NCI-H82 treated with DMSO at 0.1 percent for 48 hours (cell line): ENCODE measurements at regions not wholly inside any gene's neighbourhood (a gene's known extent, or its start where the extent isn't known, plus 50 kb on each side); places are given as distances from the start of the nearest gene placed in this dataset.

ENCODE experiments used
- DNase-seq: peaks from one replicate; lab custom pipeline; 2025; ENCODE audit not compliant: unreplicated experiment; lab: John Stamatoyannopoulos, UW

DNA sequence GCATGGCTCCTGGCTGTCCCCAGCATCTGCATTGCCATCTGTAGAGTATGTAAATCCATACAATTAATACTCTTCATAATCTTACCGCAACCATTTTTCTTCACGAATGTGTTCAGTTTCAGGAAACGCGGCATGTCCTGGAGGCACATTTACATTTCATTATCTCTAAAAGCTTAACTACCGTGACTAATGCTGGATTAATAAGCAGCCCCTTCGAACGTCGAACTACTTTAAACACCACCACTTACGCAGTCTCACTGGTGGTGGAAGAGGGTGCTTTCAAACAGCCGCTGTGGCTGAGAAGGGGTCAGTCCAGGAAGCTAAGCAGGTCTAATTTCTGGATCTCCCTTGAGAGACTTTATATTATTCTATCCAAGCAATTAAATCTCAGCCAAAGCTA lies 85.6 kb downstream of the C5orf15 start:
- peak; percentile 36 for DNase-seq

DNA sequence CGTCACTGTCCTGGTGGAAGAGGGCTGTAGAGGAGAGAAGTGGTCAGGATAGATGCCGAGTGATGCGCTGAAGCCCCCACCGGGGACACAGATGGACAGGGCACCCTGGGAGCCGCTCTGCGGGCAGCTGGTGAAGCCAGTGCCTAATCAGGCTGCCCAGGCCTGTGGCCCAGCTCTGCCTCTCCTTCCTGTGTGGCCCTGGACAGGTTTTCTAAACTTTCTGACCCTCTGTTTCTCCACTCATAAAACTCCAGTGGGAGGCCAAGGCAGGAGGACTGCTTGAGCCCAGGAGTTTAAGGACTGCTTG lies 86.1 kb downstream of the C5orf15 start:
- no peak for DNase-seq

DNA sequence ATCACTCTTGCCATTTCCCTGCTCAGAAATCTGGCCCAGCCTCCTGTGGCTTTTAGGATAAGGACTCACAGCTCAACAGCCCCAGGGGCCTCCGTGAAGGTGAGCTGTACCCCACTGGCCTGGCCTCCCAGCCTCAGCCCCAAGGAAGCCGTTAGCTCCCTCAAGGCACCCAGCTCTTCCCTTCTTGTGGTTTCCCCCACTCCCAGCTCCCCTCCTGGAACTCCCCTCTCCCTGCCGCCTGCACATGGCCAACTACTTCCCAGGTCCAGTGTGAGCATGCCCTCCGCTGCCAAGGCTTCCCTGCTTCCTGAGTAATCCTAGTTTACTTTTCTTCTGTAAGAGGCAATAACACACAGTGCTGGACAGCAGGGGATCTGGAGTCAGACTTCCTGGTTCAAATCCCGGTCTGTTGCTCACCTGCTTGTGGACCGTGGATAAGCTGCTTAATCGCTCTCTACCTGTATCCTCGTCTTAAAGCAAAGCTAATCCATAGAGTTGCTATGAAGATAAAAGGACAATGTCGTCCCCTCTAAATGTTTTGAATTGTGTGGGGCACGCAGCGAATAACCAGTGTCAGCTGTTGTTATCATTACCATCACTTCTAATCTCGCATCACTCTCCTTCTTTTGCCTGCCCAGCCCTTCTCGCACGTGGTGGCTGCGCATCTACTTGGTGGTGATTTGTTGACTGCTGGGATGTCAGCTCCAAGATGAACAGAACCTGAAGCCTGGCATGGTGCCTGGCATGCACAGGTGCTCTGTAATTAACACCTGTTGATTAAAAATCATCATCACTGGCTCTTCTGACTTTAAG lies 86.6 kb downstream of the C5orf15 start:
- no peak for DNase-seq

DNA sequence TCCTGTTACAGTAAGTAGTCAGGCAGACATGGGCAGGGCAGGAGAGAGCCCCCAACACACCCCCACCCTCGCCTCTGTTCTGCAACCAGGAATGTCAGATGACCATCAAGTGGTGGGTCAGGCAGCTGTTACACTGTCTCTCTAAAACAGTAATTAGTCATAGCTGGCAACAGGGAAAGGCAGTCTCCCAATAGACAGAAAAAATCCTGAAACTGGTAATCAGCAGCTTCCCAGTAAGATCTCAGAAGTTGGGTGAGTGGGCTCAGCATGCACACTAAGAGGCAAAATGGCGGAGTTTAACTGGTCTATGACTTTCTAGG lies 90.2 kb downstream of the C5orf15 start:
- no peak for DNase-seq

DNA sequence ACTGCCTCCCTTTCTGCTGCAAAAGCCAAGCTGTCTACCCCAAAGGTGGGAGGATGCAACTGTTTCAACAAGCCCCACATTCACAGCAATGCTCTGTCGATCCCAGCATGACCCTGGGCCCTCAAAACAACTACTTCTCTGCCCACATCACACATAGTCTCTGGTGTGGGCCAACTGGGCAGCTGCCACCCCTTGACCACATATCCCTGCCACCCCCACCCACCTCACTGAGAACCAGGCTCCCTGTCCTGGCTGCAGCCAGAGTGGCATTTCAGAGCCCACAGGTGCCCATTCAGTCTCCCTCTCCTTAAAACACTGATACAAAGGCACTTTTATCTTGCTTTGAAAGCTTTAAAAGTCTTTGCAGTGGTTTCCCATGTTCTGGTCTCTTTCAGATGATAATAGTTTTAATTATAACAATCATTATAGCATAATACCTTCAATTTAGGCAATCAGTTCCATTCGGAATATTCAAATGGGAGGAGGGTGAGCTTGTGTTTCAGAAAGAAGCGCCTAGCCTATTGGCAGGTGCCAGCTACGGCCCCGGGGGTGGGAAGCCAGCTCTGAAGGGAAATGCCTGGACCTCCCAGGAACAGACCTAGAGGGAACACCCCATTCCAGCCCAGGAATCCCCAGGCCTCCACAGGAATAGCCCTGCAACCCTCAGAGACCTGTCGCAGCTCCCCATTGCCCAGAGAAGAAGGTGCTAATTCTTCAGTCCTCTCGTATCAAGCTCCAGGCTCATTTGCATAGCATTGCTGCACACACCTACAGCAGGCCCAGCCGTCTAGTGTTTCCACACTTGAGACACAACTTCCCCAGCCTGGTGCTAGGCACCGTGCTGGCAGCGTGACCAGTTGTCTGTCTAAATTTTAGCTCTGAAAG lies 90.8 kb downstream of the C5orf15 start:
- no peak for DNase-seq

DNA sequence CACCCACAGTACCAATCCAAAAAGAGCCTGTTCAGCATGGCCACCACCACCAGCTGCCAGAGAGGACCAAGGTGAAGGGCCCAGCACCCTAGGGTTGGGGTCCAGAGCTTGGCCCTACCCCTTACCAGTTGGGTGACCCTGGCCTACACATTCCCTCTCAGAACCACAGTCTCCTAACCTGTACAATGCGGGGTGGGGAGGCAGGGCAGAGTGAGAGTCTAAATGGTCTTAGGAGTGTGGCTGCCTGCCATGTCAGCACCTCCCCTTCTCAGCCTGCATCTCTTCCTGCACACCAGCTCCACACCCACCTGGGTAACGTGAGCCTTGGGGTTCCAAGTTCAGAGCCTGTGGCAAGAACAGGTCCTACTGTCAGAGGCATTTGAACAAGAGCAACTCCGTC lies 92.2 kb downstream of the C5orf15 start:
- DNase-seq: no peak

DNA sequence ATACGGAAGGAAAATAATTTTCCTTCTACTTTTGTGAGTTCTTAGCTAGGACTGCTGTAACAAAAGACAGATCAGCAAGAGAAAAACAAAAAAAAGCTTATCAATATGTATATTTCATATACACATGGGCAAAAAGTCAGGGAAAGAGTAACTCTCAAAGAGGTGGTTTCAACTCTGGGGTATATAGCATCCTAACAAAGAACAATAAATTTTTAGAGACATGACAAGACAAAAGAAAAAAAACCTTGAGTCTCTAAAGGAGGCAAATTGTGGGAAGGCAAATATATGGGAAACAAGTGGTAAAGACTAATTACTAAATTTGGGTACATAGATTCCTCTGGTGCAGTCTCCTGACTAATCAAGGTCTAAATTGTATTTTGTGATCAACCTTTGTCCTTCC lies 93.2 kb downstream of the C5orf15 start:
- DNase-seq: no peak

DNA sequence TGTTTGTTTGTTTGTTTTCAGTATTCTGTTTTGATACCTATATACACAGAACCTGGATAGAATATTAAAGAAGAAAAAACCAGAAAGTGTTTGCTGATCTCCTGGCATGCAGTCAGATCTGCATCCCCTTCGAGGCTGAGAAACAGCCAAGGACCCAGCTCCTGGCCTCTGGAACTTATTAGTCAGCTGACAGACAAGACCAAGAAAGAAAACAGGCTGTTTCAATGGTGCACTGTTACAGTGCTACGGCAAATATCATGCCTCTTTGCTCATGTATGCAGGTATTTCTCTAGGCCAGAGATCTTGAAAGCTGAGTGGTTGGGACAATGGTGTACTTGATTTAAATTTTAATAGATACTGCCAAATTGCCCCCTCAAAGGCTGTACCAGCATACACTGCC lies 95.0 kb downstream of the C5orf15 start:
- no peak for DNase-seq

DNA sequence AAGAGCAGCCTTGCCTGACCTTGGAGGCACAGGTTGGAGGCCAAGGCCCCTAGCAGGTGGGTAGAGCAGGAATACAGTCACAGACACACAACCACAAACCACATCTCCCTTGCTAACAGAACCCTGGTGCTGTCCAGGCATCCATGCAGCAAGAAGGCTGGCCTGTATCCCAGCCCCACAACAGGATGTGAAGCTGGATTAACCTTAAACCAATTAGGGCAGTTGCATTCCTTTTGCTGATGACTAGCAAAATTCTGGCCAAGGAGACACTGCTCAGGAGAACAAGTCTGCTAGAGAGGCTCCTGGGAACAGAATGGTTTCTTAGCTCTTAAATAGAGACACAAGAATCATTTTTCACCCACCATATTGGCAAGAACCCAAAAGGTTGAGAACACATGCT lies 97.8 kb downstream of the C5orf15 start:
- DNase-seq: peak; percentile 31

DNA sequence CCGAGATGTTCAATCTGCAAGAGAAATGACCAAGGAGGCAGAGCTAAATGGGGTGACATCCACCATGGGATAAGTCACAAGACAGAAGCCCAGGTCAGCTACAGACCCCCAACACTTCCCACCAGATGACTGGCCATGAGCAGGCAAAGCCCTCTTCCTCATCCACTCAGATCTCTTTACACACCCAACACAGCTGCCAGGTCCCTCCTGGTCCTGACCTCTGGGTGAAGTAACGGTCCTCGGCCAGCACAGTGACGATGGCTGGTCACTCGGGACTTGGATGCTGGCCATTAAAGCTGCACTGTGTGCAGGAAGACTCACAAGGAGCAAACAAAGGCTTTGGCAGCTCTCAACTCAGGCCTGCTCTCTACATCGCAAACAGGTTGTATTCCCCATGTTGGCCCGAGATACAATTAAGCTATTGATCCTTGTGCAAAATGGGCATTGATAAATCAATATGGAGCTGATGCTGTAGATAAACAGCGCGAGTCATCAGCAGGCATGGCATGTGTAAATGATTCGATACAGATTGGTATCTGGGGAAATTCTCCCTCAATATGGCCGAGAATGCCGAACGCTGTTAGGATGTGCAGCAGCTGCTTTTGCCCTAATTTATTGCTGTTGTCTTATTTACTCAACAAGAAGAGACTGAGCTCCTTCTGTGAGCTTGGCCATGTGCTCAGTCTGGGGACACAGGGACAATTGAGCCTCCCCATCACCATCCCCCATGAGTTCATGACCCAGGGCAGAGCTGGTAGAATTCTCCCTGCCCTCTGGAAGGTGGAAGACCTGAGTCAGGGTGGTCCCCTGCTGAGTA lies 98.7 kb downstream of the C5orf15 start:
- no peak for DNase-seq

DNA sequence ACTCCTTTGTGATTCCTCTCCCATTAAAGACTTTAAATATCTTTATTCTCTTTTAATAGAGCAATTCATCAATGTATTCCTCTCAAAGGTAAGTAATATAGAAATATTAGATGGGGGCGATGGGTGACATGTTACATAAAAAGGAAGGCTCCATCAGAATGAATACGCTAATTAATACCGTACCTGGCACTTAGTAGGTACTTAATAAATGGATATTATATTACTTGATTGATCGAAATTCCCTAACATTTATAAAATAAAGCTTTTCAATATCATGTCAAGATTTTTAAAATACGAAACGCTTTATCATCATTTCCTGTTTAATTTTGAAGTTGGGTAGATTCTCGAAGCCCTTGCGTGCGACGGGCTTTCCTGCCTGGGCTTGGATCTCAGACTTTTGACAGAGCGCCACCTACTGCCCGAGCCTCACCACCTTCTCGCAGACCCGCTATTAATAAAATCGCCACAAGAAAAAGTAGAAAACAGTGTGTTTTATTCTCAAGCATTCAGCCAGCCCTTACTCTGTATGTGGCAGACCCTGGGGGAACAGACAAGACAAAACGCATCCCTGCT lies 99.4 kb downstream of the C5orf15 start:
- DNase-seq: no peak

DNA sequence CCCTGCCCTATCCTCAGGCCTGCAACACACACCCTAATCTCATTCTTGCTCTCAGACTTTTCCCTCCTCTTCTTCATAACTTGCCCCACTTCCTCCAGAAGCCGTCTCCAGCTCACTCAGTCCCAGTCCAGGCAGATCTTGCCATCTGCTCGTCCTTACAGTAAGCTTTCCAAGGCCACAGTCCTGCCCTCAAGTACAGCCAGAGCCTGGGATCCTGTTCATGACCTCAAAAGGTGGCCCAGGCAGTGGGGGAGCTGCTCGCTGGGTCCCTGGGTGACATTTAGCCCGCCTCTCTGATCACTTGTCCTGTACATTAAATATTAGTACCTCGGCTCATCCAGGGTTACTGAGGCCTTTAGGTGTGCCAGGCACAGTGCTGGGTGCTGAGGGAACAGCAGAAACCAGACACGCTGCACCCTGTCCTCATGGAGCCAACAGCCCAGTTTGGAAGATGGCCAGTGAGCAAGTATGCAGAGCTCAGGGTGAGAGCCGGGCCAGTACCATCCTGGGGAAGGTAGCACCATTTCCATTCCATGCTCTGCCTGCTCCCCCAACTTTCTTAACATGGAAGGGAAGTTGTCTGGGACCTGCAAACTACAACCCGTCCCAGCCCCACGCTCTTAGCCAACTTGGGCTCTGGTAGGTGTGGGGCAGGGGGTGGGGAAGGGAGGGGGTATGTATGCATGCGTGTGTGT lies 100.4 kb downstream of the C5orf15 start:
- DNase-seq: peak; percentile 55

DNA sequence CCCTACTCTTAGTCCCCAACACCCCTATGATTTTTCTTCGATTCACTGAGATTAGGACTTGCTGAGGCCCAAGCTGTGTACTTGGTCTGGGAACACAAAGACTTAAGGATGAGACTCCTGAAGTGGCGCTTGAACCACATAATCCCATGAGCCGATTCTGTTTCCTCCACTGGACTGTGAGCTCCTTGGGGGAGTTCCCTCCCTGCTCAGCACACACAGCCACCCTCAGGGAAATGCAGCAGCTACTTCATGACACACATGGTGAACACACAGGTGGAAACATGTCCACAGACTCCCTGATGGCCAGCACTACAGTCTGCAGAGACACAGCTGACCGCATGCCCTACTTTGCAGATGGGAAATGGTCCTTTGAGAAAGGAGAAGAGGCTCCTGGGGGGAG lies 101.1 kb downstream of the C5orf15 start:
- DNase-seq: peak; percentile 72

DNA sequence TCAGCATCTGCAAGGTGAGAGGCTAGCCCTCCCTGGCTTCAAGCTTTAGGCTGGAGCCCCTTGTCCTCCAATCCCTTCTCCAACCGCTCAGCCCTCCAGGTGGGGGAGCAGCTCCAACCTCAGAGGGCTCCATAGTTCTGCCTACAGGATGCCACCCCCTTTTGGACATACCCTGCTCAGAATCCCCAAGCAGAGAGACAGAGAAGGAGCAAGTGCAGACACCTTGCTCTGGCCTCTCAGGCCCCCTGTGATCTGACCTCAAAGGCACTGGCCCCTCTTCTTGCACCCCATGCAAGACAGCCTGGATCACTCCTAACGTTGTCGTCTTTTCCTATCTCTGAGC lies 101.6 kb downstream of the C5orf15 start:
- DNase-seq: no peak

DNA sequence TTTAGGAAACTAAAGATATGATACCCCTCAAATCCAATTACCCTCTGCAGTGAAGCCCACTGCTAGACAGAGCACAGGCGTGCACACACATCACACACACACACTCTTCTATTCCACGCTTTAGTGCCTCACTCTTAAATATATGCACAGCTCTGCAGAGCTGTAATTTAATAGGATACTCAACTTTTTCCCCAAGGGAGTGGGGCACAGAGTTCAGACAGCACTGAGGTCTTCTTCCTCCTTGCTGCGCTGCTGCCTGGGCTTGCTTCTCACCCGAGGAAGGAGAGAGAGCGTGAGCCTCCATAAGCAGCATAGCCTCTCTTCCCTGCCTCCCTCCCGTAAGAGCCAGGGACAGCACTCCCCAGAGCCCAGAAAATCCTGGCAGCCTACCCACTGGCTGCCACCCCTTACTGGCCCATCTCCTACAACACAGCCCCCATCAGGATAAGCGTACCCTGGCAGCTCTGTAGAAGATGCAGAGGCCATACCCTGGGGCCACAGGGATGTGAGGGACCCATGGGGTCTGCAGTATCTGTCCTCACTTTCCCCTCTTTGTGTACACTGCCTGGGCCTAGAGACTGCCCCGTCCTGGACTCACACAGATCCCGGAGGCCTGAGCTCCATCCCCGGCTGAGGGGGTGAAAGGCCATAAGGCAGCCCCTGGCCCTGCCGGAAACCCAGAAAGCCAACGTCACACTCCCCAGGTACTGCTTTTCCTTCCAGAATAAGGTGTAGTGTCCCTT lies 102.1 kb downstream of the C5orf15 start:
- DNase-seq: no peak

DNA sequence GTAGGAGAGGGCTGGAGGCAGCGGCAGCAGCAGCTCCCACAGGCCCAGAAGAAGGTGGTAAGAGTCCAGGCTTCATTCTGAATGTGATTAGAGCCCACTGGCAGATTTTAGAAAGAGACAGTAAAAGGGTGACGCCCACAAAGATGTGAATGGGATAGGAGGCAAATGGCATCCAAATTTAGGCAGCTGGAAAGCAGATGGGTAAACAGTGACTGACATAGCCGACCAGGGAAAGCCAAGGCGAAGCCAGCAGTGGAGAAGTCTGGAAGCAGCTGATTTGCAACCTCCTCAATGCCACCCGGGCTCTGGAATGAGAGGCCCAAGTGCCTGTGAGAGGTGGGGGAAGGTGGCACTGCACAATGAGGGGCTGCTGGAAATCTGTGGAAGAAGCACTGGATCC lies 103.3 kb downstream of the C5orf15 start:
- no peak for DNase-seq

DNA sequence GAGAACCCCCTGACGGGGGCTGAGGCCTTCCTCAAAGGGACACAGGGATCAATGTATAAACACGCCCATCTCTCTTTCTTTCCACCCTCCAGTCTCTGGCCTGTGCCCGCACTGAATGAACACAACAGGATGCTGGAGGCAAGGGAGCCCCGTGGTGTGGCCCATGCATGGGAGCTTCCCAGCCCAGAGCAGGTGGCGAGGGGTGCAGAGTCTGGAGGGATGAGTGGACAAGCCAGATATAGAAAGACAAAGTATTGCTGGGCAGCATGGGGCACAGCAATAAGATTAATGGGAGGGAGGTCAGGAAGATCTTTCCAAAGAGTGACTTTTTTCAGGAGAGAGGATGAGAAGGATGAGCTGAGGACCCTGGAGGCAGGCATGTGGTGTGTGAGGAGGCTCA lies 103.7 kb downstream of the C5orf15 start:
- DNase-seq: no peak

DNA sequence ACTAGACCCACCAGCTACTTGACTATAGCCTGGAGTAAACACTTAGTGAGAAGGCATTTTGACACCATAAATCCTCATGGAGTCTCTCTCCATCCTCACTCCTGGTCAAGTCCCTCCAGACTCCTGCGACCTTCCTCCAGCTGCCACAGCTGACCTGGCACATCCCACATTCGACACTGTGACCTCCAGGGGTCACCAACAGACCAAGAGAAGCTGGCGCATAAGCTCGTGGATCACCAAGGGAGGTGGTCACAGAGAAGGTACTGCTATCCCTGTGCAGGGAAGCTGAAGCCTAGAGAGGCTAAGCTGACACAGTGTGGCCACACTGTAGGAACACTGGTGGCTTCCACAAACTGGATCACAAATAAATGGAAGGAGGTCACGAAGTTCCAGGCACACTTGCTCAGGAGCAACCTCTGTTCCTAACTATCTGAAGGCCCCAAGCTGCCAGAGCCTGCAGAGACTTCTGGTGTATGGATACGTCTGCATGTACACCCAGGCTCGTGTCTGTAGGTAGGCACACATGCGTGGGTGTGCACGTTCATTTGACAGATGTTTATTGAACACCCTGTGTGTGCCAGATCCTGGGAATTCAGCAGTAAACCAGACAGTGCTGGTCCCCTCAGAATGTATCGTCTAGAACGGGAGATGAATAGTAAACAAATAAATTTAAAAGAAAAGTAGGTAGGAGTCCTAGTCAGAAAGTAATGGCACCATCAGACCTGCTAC lies 104.4 kb downstream of the C5orf15 start:
- no peak for DNase-seq

DNA sequence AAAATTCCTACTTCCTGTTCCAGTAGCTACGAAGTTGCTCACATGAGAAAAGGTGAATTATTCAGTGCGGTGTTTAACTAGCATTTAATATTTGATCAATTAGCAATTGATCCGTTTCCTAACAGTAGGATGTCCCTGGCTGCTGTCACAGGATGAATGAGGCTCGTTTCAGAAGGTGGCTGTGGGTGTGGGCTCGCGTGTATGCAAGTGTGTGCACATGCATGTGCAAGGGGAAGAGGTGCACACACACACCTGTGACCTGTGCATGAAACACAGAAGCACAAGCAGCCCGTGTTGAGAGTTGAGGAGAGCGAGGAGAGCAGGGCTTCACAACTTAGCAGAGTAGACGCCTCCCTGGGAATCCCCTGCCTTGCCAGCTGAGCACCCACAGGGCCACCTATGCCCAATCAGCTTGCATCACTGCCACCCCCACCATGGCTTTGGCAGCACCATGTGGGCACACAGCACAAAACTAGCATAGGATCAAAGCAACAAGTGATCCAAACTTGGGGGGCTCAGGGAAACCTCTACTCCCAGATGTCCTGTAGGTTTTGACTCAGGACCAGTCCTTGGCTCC lies 107.2 kb downstream of the C5orf15 start:
- DNase-seq: no peak
